Heart right ventricle (tissue), 16 donors: ENCODE measurements at regions not wholly inside any gene's neighbourhood (a gene's known extent, or its start where the extent isn't known, plus 50 kb on each side); places are given as distances from the start of the nearest gene placed in this dataset.

ENCODE experiments used
- ATAC-seq, 8 donors: fragments of 200-7000 bp; cut with Tn5 transposase; one replicate each; pipeline ENCODE4 v1.9.1; 2020; ENCODE audit warnings: mild to moderate bottlenecking in 8 of 8, moderate library complexity in 8 of 8, moderate number of reproducible peaks in 1 of 8
- DNase-seq, 2 donors: peaks; one replicate each; pipeline ENCODE4 v3.0.0-alpha.2; 2020
- H3K27ac ChIP-seq, 10 donors: fragments of 200-600 bp; sonication (generic) in 2 of 10; one replicate each; pipeline versions ENCODE4 v1.5.0 to v1.8.0; 2020 to 2022; ENCODE audit warnings: mild to moderate bottlenecking in 3 of 10
- H3K27me3 ChIP-seq, 7 donors: fragments of 200-600 bp; one replicate each; pipeline ENCODE4 v1.8.0; 2021 to 2022; ENCODE audit warnings: mild to moderate bottlenecking in 2 of 7
- H3K36me3 ChIP-seq, 9 donors: fragments of 200-600 bp; sonication (generic) in 1 of 9; one replicate each; pipeline versions ENCODE4 v1.5.0 to v1.8.0; 2020 to 2022; ENCODE audit warnings: mild to moderate bottlenecking in 2 of 9
- H3K4me1 ChIP-seq, 9 donors: fragments of 200-600 bp; sonication (generic) in 1 of 9; one replicate each; pipeline versions ENCODE4 v1.5.0 to v1.8.0; 2020 to 2022; ENCODE audit warnings: mild to moderate bottlenecking in 4 of 9
- H3K4me3 ChIP-seq, 10 donors: fragments of 200-600 bp; sonication (generic) in 2 of 10; one replicate each; pipeline versions ENCODE4 v1.5.0 to v1.8.0; 2020 to 2022; ENCODE audit warnings: mild to moderate bottlenecking in 7 of 10, moderate library complexity in 2 of 10
- H3K9me3 ChIP-seq, 11 donors: fragments of 200-600 bp in 10 of 11; sonication (generic) in 2 of 11; one replicate each; pipeline versions ENCODE4 v1.5.0 to v1.8.0; 2013 to 2022; ENCODE audit warnings: mild to moderate bottlenecking in 2 of 11, control low read depth in 1 of 11, moderate library complexity in 1 of 11
- CTCF ChIP-seq, 9 donors: fragments of 200-600 bp; sonication (generic) in 2 of 9; IDR thresholded peaks; one replicate each; pipeline versions ENCODE4 v1.5.0 to v1.8.0; 2021 to 2022; ENCODE audit warnings: antibody characterized with exemption in 9 of 9, mild to moderate bottlenecking in 5 of 9, moderate library complexity in 1 of 9
- WGBS, 2 donors: extraction: QIAGEN DNeasy Blood & Tissue Kit; methylation state at CpG; one replicate each; pipeline ENCODE4 v1.1.7; 2013; ENCODE audit warnings: inconsistent platforms in 1 of 2; 5-methylcytosine and 5-hydroxymethylcytosine counted together
- intact Hi-C, 10 donors: fragments of 100-400 bp; cut with DNase I; formaldehyde crosslinking; loops; one replicate each; pipeline versions ENCODE4 v1.11.1 to v1.14.2; 2022
- donor health status: Arrhythmogenic right ventricular cardiomyopathy.
- donor health status: ischemic (EF 13 %, LVEDD 7.1; RV severe dilation, severe dysfunction).
- donor health status: healthy with polysubstance abuse.
- donor health status: DM: no; HTN: yes; CAD: no.
- donor health status: DM: no; HTN: no; CAD: no.
- donor health status: ischemic (EF 25% LVEDD 6.9; RV normal size, moderate dysfunction).
- donor health status: ischemic (EF 25% LVEDD 5.7; RV mildly dilated, moderate dysfunction).
- donor health status: healthy.
- donor health status: DM: yes; HTN: yes; CAD: no.
- donor health status: Ischemic cardiomyopathy.
- donor health status: ischemic (EF 35%, LVEDD 5.7; RV mildly dilated, moderate dysfunction).
- donor health status: nonischemic (EF 11% LVEDD 7.7; RV severe dilation, severe dysfunction).
- donor health status: DM: yes; HTN: yes; CAD: no.
- donor health status: PGD.
- donor health status: ischemic (EF 29% LVEDD 5.4; RV normal size, mild dysfunction).
- donor health status: nonischemic (EF 23%, LVEDD 6.1; RV moderate dilation, normal function).

GRCh38 chr13:34002924-34003323, 185.0 kb downstream of the RFC3 start:
- no peaks in the 10 kb centered on the region for H3K36me3 ChIP-seq
- no peak for TF ChIP-seq CTCF (IDR thresholded peaks at IDR 0.05)
- ATAC-seq: no peak
- H3K9me3 ChIP-seq: no peaks in the 10 kb centered on the region
- no peaks in the 10 kb centered on the region for H3K27me3 ChIP-seq
- H3K4me1 ChIP-seq: peaks cover 0 to 24% (median 8%) of the 10 kb centered on the region in 9 donors
- H3K4me3 ChIP-seq: no peak overlapping the region
- intact Hi-C loops: no loop called here
- DNase-seq: no peak
- H3K27ac ChIP-seq: no peak overlapping the region
- WGBS, 2 donors: 94 to 97% methylated on average over 4 of the region's 4 CpGs

DNA sequence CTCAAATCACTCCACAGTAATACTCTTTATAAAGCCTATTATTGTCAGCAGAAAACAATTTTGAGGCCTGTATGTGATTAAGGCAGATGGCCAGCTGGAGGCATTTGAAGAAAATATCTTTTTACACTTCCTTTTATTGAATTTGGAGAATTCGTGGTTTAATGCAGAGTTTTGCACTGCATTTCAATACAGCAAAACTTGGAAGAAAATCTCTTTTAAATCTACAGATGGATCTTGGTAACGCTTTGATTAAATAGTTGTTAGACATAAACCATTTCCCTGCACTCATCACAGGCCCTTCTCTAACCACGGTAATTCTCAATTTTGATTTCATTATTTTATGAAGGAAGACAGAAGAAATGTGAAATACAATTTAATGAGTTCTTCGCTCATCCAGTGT, 185.7 kb downstream of the RFC3 start:
- no peak for TF ChIP-seq CTCF (IDR thresholded peaks at IDR 0.05)
- Histone ChIP-seq H3K27me3 (no peaks in the 10 kb centered on the region), H3K36me3 (no peaks in the 10 kb centered on the region), H3K9me3 (no peaks in the 10 kb centered on the region), H3K27ac (no peak overlapping the region), H3K4me3 (no peak overlapping the region), H3K4me1 (peaks cover 0 to 24% (median 8%) of the 10 kb centered on the region in 9 donors)
- intact Hi-C loops: no loop called here
- ATAC-seq (no peak), DNase-seq (no peak)
- WGBS, 2 donors: 61 to 62% methylated on average over 4 of the region's 4 CpGs

DNA sequence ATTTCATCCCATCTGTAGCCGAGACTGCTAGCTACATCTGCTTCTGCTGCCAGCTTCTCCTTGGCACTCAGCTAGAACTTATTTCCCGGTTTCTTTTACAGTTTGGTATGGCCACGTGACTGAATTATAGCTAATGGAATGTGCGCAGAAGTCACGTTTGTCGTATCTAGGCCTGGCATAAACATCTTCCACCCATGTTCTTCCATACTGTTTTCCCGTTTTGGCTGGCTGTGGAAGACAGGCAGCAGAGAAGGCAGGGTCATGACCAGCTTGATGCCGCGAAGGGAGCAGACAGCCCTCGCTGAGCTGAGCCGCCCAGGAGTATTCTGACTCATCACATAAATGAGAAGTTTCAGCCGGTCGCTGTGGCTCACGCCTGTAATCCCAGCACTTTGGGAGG, 186.7 kb downstream of the RFC3 start:
- no peak overlapping the region for H3K4me3 ChIP-seq
- ATAC-seq (no peak), DNase-seq (no peak)
- intact Hi-C loops: no loop called here
- no peaks in the 10 kb centered on the region for H3K27me3 ChIP-seq
- no peaks in the 10 kb centered on the region for H3K36me3 ChIP-seq
- H3K9me3 ChIP-seq: no peaks in the 10 kb centered on the region
- WGBS, 2 donors: 94 to 95% methylated on average over 14 of the region's 14 CpGs
- no peak for TF ChIP-seq CTCF (IDR thresholded peaks at IDR 0.05)
- peaks cover 0 to 24% (median 8%) of the 10 kb centered on the region in 9 donors for H3K4me1 ChIP-seq
- H3K27ac ChIP-seq: no peak overlapping the region

GRCh38 chr13:34006011-34006410, 188.1 kb downstream of the RFC3 start:
- no peak for TF ChIP-seq CTCF (IDR thresholded peaks at IDR 0.05)
- no peak overlapping the region for H3K4me3 ChIP-seq
- H3K9me3 ChIP-seq: no peaks in the 10 kb centered on the region
- DNase-seq (no peak), ATAC-seq (no peak)
- no peak overlapping the region for H3K27ac ChIP-seq
- WGBS, 2 donors: 55 to 80% methylated on average over 2 of the region's 2 CpGs
- no peaks in the 10 kb centered on the region for H3K36me3 ChIP-seq
- intact Hi-C loops: no loop called here
- H3K27me3 ChIP-seq: no peaks in the 10 kb centered on the region
- peaks cover 0 to 11% (median 0%) of the 10 kb centered on the region in 9 donors for H3K4me1 ChIP-seq
